ENCODE measurements at regions not wholly inside any gene's neighbourhood (a gene's known extent, or its start where the extent isn't known, plus 50 kb on each side); places are given as distances from the start of the nearest gene placed in this dataset.

- no peak for TF ChIP-seq CTCF (IDR thresholded peaks at IDR 0.05; ENCODE audit: low read length)
- TF ChIP-seq EZH2 (IDR thresholded peaks at IDR 0.05; ENCODE audit: borderline replicate concordance, low read length) = no peak
Observed at GRCh38 chr1:199042193-199042592, 403.4 kb downstream of the PTPRC start.

Data from OCI-LY1 (cell line).